H9 (cell line): ENCODE measurements at regions not wholly inside any gene's neighbourhood (a gene's known extent, or its start where the extent isn't known, plus 50 kb on each side); places are given as distances from the start of the nearest gene placed in this dataset.
A peak's percentile ranks its signal among the peaks of the same experiment; 100 is the strongest.

Experiments used
- DNase-seq: peaks from one replicate; pipeline ENCODE4 v3.0.0-alpha.2; 2017
- H2AFZ ChIP-seq: one replicate; pipeline ENCODE4 v1.6.1; 2013; ENCODE audit warnings: mild to moderate bottlenecking, low read length, control low read depth, moderate library complexity
- H2AK5ac ChIP-seq: 2 replicates; pipeline ENCODE4 v1.6.1; 2013; ENCODE audit warnings: low read length, control low read depth, mixed read lengths; ENCODE audit not compliant: insufficient read length
- H2BK120ac ChIP-seq: one replicate; pipeline ENCODE4 v1.6.1; 2013; ENCODE audit warnings: low read depth, mild to moderate bottlenecking, low read length, control low read depth, inconsistent platforms; ENCODE audit not compliant: poor library complexity, severe bottlenecking
- H2BK12ac ChIP-seq: 2 replicates; pipeline ENCODE4 v1.6.1; 2013; ENCODE audit warnings: low read length, control low read depth, mixed read lengths, low read depth; ENCODE audit not compliant: insufficient read length
- H2BK15ac ChIP-seq: 2 replicates; pipeline ENCODE4 v1.6.1; 2013; ENCODE audit warnings: low read depth, low read length, control low read depth
- H2BK20ac ChIP-seq: one replicate; pipeline ENCODE4 v1.6.1; 2013; ENCODE audit warnings: low read depth, mild to moderate bottlenecking, low read length, control low read depth, inconsistent platforms; ENCODE audit not compliant: poor library complexity, severe bottlenecking
- H2BK5ac ChIP-seq: 2 replicates; pipeline ENCODE4 v1.6.1; 2013; ENCODE audit warnings: low read length, control low read depth, mixed read lengths; ENCODE audit not compliant: insufficient read length
- H3K14ac ChIP-seq: 2 replicates; pipeline ENCODE4 v1.6.1; 2013; ENCODE audit warnings: low read length, control low read depth; ENCODE audit not compliant: insufficient read depth
- H3K18ac ChIP-seq: 2 replicates; pipeline ENCODE4 v1.6.1; 2013; ENCODE audit warnings: low read depth, mild to moderate bottlenecking, mixed read lengths, low read length, control low read depth; ENCODE audit not compliant: insufficient read length
- H3K23ac ChIP-seq: 2 replicates; pipeline ENCODE4 v1.6.1; 2013; ENCODE audit warnings: low read length, control low read depth, mixed read lengths, low read depth; ENCODE audit not compliant: insufficient read length
- H3K23me2 ChIP-seq: 2 replicates; pipeline ENCODE4 v1.6.1; 2013; ENCODE audit warnings: low read depth, mild to moderate bottlenecking, mixed read lengths, low read length, control low read depth; ENCODE audit not compliant: insufficient read length, poor library complexity, severe bottlenecking
- H3K27ac ChIP-seq: 2 replicates; pipeline ENCODE4 v1.5.1; 2013; ENCODE audit warnings: low read length, control low read depth, mixed read lengths, low read depth; ENCODE audit not compliant: insufficient read length
- H3K27me3 ChIP-seq: 2 replicates; pipeline ENCODE4 v1.6.1; 2013; ENCODE audit warnings: low read length, control low read depth, inconsistent platforms; ENCODE audit not compliant: insufficient read depth
- H3K4ac ChIP-seq: 2 replicates; pipeline ENCODE4 v1.6.1; 2013; ENCODE audit warnings: low read depth, mild to moderate bottlenecking, control low read depth, inconsistent platforms, low read length, moderate library complexity
- H3K4me1 ChIP-seq: 2 replicates; pipeline ENCODE4 v1.6.1; 2013; ENCODE audit warnings: low read length, control low read depth, inconsistent platforms; ENCODE audit not compliant: insufficient read depth
- H3K4me2 ChIP-seq: 2 replicates; pipeline ENCODE4 v1.6.1; 2013; ENCODE audit warnings: low read length, control low read depth, mixed read lengths; ENCODE audit not compliant: insufficient read length, insufficient read depth
- H3K56ac ChIP-seq: 2 replicates; pipeline ENCODE4 v1.6.1; 2013; ENCODE audit warnings: low read depth, mild to moderate bottlenecking, mixed read lengths, low read length, control low read depth; ENCODE audit not compliant: insufficient read length
- H3K79me1 ChIP-seq: 2 replicates; pipeline ENCODE4 v1.6.1; 2013; ENCODE audit warnings: low read depth, mild to moderate bottlenecking, moderate library complexity, low read length, control low read depth, inconsistent platforms; ENCODE audit not compliant: insufficient read depth, poor library complexity, severe bottlenecking
- H3K79me2 ChIP-seq: 2 replicates; pipeline ENCODE4 v1.6.1; 2013; ENCODE audit warnings: low read length, control low read depth, inconsistent platforms; ENCODE audit not compliant: insufficient read depth
- H3K9ac ChIP-seq: 2 replicates; pipeline ENCODE4 v1.6.1; 2013; ENCODE audit warnings: low read length, control low read depth, mixed read lengths; ENCODE audit not compliant: insufficient read length; ENCODE audit errors: extremely low read depth
- H3K9me3 ChIP-seq: one replicate; pipeline ENCODE4 v1.6.1; 2013; ENCODE audit warnings: low read depth, low read length, inconsistent platforms; ENCODE audit not compliant: control insufficient read depth
- H3T11ph ChIP-seq: one replicate; pipeline ENCODE4 v1.6.1; 2013; ENCODE audit warnings: mild to moderate bottlenecking, low read length, control low read depth, inconsistent platforms
- H4K20me1 ChIP-seq: one replicate; pipeline ENCODE4 v1.6.1; 2013; ENCODE audit not compliant: control insufficient read depth, insufficient read length, insufficient read depth
- H4K5ac ChIP-seq: 2 replicates; pipeline ENCODE4 v1.6.1; 2013; ENCODE audit warnings: low read depth, mild to moderate bottlenecking, mixed read lengths, low read length, control low read depth; ENCODE audit not compliant: insufficient read length
- H4K8ac ChIP-seq: replicated peaks from 2 replicates; pipeline ENCODE4 v1.6.1; 2013; ENCODE audit warnings: low read length, control low read depth, mixed read lengths, low read depth; ENCODE audit not compliant: insufficient read length
- H4K91ac ChIP-seq: 2 replicates; pipeline ENCODE4 v1.6.1; 2013; ENCODE audit warnings: low read depth, mild to moderate bottlenecking, moderate library complexity, mixed read lengths, low read length, control low read depth; ENCODE audit not compliant: insufficient read length
- H3K27ac Mint-ChIP-seq, 3 experiments: 2 replicates in 2 of 3; 3 replicates in 1 of 3; pipeline ENCODE4 v1.8.0; 2020 to 2021; ENCODE audit warnings: mixed read lengths in 3 of 3, mild to moderate bottlenecking in 1 of 3, moderate library complexity in 1 of 3
- H3K27me3 Mint-ChIP-seq: 2 replicates; pipeline ENCODE4 v1.8.0; 2021; ENCODE audit warnings: low read depth, mild to moderate bottlenecking, moderate library complexity, mixed read lengths
- H3K36me3 Mint-ChIP-seq, 3 experiments: 2 replicates in 2 of 3; 3 replicates in 1 of 3; pipeline ENCODE4 v1.8.0; 2020 to 2021; ENCODE audit warnings: low read depth in 3 of 3, mixed read lengths in 3 of 3; ENCODE audit not compliant: insufficient read depth in 1 of 3
- H3K4me1 Mint-ChIP-seq, 2 experiments: 2 replicates each; pipeline ENCODE4 v1.8.0; 2020; ENCODE audit warnings: mixed read lengths in 2 of 2
- H3K4me3 Mint-ChIP-seq, 2 experiments: 2 replicates in 1 of 2; 3 replicates in 1 of 2; pipeline ENCODE4 v1.8.0; 2020 to 2021; ENCODE audit warnings: mild to moderate bottlenecking in 2 of 2, mixed read lengths in 2 of 2, moderate library complexity in 1 of 2
- H3K9me3 Mint-ChIP-seq, 2 experiments: 2 replicates in 1 of 2; 3 replicates in 1 of 2; pipeline ENCODE4 v1.8.0; 2020; ENCODE audit warnings: mild to moderate bottlenecking in 2 of 2, mixed read lengths in 2 of 2, moderate library complexity in 1 of 2
- CTCF ChIP-seq: fragments of 200-600 bp; sonication (generic); conservative IDR thresholded peaks from 3 replicates; pipeline ENCODE4 v1.8.0; 2021; ENCODE audit warnings: antibody characterized with exemption, mild to moderate bottlenecking
- WGBS: extraction: QIAGEN DNeasy Blood & Tissue Kit; methylation state at CpG from one replicate; pipeline ENCODE4 v1.1.7; 2013; ENCODE audit warnings: missing lambda C conversion rate, low lambda C conversion rate, mixed read lengths; ENCODE audit not compliant: insufficient read length; ENCODE audit errors: extremely low coverage; 5-methylcytosine and 5-hydroxymethylcytosine counted together

DNA sequence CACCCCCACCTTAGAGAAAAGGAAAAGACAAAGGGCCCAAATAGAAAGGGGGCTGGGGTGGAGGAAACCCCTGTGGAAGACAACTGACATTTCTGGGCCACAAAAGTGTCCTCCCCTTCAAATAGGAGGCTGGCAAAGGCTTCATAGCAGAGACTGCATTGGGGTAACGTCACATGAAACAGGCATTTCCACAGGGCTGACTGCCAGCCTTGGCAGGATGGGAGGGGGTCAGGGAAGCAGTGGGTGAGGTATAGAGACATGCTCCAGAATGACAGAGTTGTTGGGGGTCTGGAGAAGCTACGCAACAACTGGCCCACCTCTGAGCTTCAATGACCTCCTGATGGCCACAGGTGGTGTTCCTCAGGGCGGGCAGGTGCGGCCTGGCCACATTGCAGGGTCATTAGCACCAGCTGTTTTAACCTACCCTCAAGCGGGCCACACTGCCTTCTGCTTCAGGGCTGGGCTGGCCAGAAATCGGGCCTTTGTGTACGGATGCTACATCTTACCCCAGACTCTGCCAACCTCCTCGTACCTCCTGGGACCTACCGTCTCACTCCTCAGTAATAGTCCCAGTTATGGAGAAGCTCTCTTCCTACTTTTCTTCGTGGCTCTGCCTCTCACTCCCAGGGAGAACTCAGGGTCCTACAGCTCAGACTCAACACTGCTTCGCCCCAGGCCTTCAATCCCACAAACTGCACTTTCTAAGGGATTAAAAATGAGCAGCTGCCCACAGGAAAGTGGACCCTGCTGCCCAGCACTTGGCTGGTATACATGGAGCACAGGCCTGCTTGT is 160.0 kb upstream of the NCAM1 start:
- Histone ChIP-seq H3K27me3 (no peaks in the 10 kb centered on the region), H2BK5ac (no peak overlapping the region), H3K4ac (no peak overlapping the region), H3K56ac (no peak overlapping the region), H4K8ac (no peak overlapping the region), H4K20me1 (no peaks in the 10 kb centered on the region), H3K27ac (no peak overlapping the region), H3K9me3 (no peaks in the 10 kb centered on the region), H3K23me2 (no peaks in the 10 kb centered on the region), H3K9ac (no peak overlapping the region), H2BK120ac (no peak overlapping the region), H3K79me2 (no peaks in the 10 kb centered on the region), H4K5ac (no peak overlapping the region), H2BK12ac (no peak overlapping the region), H3K4me1 (peaks cover 11% of the 10 kb centered on the region; the same call in 1 of the 2 replicates), H3K14ac (0 out of 2 replicates have a peak overlapping the region, but pooled peaks have one; percentile 2), H3K23ac (no peak overlapping the region), H3K4me2 (no peak overlapping the region), H2AFZ (no peak overlapping the region), H3K18ac (no peak overlapping the region), H3T11ph (no peak overlapping the region), H3K79me1 (no peaks in the 10 kb centered on the region), H2BK15ac (no peak overlapping the region), H4K91ac (no peak overlapping the region), H2BK20ac (no peak overlapping the region), H2AK5ac (no peak overlapping the region)
- DNase-seq: no peak
- Mint-ChIP-seq H3K27me3 (peaks cover 2% of the 10 kb centered on the region), H3K27ac (no peak overlapping the region), H3K4me1 (peaks cover 42% of the 10 kb centered on the region in 2 experiments), H3K4me3 (no peak overlapping the region), H3K36me3 (peaks cover 0 to 5% (median 4%) of the 10 kb centered on the region in 3 experiments; a peak in 4 of 7 replicates), H3K9me3 (peaks cover 0 to 3% of the 10 kb centered on the region in 2 experiments; a peak in 3 of 5 replicates)
- WGBS: no CpG with 5 or more reads among the region's 11 CpGs
- no peak for TF ChIP-seq CTCF
